GM23248 (cell line): ENCODE measurements at regions not wholly inside any gene's neighbourhood (a gene's known extent, or its start where the extent isn't known, plus 50 kb on each side); places are given as distances from the start of the nearest gene placed in this dataset.

ENCODE experiments used
- EZH2 ChIP-seq: fragments of 200-600 bp; sonication (generic); IDR thresholded peaks from 2 replicates; pipeline ENCODE4 v1.6.1; 2018; ENCODE audit warnings: antibody characterized with exemption, mild to moderate bottlenecking; ENCODE audit not compliant: insufficient read depth, poor library complexity, severe bottlenecking
- EZH2phosphoT487 ChIP-seq: fragments of 200-600 bp; sonication (generic); IDR thresholded peaks from 2 replicates; pipeline ENCODE4 v1.6.1; 2018; ENCODE audit warnings: antibody characterized with exemption, moderate library complexity, mild to moderate bottlenecking, low read depth; ENCODE audit not compliant: insufficient read depth

DNA sequence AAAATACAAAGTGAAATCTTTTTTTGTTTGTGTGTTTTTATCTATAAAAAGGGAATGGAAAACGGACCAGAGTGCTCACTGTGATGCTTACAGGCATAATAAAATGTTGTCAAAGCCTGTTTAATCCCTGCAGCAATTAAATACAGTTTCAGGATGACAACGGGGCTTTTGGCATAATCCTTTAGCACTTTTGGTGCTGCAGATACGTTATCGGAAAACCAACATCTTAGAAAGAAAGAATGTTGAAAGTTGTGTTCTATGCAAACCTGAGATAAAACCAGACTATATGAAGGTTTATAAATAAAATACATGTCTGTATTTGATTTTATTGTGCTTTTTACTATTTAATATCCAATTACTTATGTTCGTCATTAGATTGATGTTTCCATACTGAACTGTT, 307.4 kb upstream of the DAB2 start:
- TF ChIP-seq EZH2phosphoT487 = no peak
- no peak for TF ChIP-seq EZH2
